Motor neuron (in vitro differentiated cells): ENCODE measurements at regions not wholly inside any gene's neighbourhood (a gene's known extent, or its start where the extent isn't known, plus 50 kb on each side); places are given as distances from the start of the nearest gene placed in this dataset.

ENCODE experiments used
- ATAC-seq, 8 experiments: fragments of 200-7000 bp; cut with Tn5 transposase; replicated peaks in 6 of 8; 2 replicates each; pipeline ENCODE4 v1.8.0; 2021; ENCODE audit warnings: mild to moderate bottlenecking in 8 of 8, moderate library complexity in 8 of 8
- H3K27ac ChIP-seq, 2 donors: fragments of 250-450 bp; sonication (Bioruptor Pico); 2 replicates each; pipeline ENCODE4 v1.9.0; 2021; ENCODE audit warnings: antibody characterized with exemption in 2 of 2, mild to moderate bottlenecking in 2 of 2, moderate library complexity in 1 of 2
- H3K4me1 ChIP-seq, 2 donors: fragments of 250-450 bp; sonication (Bioruptor Pico); replicated peaks in 1 of 2; 2 replicates each; pipeline ENCODE4 v1.6.1; 2021; ENCODE audit warnings: antibody characterized with exemption in 2 of 2, mild to moderate bottlenecking in 2 of 2, moderate library complexity in 1 of 2
- H3K4me3 ChIP-seq, 5 donors: fragments of 250-450 bp; sonication (Bioruptor Pico); 2 replicates each; pipeline ENCODE4 v1.9.0; 2021; ENCODE audit warnings: antibody characterized with exemption in 5 of 5, mild to moderate bottlenecking in 5 of 5, moderate library complexity in 4 of 5
- WGBS, 10 experiments: fragments of 450-650 bp; shearing (Covaris generic); methylation state at CpG; one replicate each; pipeline ENCODE4 v1.0.0; 2022; 5-methylcytosine and 5-hydroxymethylcytosine counted together
- in situ Hi-C, 9 experiments: fragments of 400-800 bp; cut with MboI; loops; one replicate each; pipeline ENCODE4 v1.15.0; 2021; ENCODE audit warnings: low sequenced_read_pairs in 9 of 9, low pct_unique_long_range_greater_than_20kb in 2 of 9; ENCODE audit not compliant: unreplicated experiment in 9 of 9

DNA sequence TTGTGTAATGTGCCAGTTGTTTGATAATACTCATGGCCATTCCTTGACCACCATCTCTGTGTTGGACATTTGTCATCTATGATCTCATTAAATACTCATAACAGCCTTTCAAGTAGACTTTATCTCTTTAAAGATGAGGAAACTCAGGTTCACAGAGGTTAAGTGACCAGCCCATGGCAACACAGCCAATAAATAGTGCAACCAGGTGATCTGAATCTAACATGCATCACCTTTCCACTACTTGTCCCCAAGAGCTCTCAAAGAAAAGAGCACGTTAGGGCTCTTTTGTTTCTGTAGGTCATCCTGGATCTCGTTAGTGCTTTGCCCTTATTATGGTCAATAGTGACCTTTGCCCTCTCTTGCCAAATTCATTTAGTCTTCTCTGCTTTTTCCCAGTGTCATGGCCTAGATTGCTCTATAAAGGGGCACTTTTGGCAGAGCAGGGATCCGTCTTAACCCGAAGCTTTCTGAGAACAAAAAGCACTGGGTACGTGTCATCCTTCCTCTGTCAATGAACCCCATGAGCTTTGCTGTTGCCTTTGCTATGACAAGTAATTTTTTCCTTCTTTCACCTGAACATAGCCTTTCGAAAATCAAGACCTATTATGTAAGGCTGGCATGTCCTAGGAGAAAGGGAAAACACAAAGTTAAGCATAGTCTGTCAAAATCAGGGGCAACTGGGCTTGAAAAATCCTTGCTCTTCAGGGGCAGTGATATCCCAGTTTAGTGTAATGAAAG is 88.0 kb upstream of the PLXNA2 start:
- Histone ChIP-seq H3K4me1 (peaks cover 22 to 34% of the 10 kb centered on the region in 2 donors), H3K27ac (no peak overlapping the region), H3K4me3 (no peak overlapping the region)
- in situ Hi-C loops = no loop called here
- 14 to 100% (median 60%) methylated on average over 1 to 6 of the region's 6 CpGs; no CpG with 5 or more reads in 1 of the 10 experiments for WGBS, 10 experiments
- no peak for ATAC-seq

DNA sequence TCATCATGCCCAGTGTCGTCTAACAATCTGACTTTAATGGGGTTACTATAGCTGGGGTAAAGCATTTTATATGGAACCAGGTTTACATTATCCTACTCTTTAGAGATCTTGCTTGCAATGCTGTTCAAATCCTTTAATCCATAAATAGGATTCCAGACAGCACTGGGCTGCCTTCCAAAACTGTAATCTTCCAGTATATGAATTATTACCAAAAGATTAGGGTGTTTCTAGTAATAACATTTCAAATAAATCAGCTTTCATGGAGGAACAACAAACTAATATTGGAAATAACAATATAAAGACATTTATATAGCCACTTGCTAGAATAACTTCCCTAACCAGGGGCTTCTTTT is 88.6 kb upstream of the PLXNA2 start:
- H3K27ac ChIP-seq = no peak overlapping the region
- peak in 1 of 8 experiments; percentile 12 for ATAC-seq
- in situ Hi-C loops = no loop called here
- peaks cover 22 to 34% of the 10 kb centered on the region in 2 donors for H3K4me1 ChIP-seq
- H3K4me3 ChIP-seq = no peak overlapping the region
- WGBS, 10 experiments = 11 to 89% (median 78%) methylated on average over 1 of the region's 1 CpG; no CpG with 5 or more reads in 2 of the 10 experiments

DNA sequence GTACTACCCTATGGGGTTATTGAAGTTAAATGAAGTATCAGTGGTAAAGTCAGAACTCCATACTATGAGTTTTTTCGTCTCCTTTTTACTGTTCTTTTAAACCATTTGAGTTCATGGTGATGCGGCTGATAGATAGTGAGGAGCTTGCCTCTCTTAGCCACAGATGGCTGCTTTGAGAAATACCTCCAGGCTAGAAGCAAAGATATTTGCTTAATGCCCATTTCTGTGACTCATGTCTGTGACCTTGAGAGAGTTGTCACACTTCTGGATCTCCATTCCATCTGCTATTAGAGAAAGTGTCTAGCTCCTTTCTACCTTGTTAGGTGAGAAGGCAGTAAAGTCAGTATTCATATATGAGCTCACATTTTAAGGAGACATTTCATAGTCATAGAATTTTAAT is 89.5 kb upstream of the PLXNA2 start:
- WGBS, 10 experiments = 29 to 100% (median 82%) methylated on average over 1 to 2 of the region's 2 CpGs; no CpG with 5 or more reads in 2 of the 10 experiments

DNA sequence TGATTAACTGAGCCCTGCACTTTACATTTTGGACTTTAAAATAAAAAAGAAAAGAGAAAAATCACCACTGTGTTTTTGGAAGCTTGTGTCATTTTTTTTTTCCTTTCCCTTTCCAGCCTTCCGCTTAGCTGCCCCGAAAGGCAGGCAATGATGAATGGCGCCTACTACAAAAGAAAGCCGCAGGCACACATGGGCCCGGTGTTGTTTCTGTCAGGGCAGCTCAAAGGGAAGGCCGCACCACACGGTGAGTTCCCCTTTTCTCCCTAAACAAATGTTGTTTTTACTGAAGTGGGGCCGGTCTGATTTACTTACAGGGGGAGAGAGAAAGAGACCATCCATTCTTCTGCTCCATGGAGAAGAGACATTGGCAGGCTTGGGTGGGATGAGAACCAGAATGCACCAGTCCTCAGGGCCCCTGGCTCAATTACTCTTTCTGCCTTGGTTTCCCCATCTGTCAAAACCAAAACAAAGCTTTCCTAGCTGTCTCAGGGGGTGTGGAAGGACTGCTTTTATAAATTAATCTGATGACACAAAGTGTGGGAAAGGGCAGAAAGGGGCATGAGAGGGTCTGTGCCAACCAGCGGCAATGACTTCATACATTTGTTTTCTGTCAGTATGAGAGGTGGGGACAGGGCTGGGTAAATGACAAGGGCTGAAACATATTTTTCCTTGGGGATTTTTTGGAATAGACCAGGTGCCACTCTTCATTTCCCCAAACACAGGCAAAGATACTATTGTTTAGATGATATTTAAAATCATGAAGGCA is 91.4 kb upstream of the PLXNA2 start:
- in situ Hi-C loops = no loop called here
- Histone ChIP-seq H3K4me3 (no peak overlapping the region), H3K4me1 (peaks cover 22 to 37% of the 10 kb centered on the region in 2 donors), H3K27ac (peak overlapping the region; percentile 0 to 4)
- WGBS, 10 experiments = 3 to 80% (median 36%) methylated on average over 2 to 9 of the region's 9 CpGs; no CpG with 5 or more reads in 2 of the 10 experiments
- peak in 5 of 8 experiments; percentile 73 to 81 (median 74) for ATAC-seq

More for the DNA sequence above, 89.5 kb upstream of the PLXNA2 start:
- H3K4me1 ChIP-seq = peaks cover 22 to 34% of the 10 kb centered on the region in 2 donors
- in situ Hi-C loops = no loop called here
- no peak overlapping the region for H3K4me3 ChIP-seq
- no peak overlapping the region for H3K27ac ChIP-seq
- ATAC-seq = peak in 1 of 8 experiments; percentile 39

GRCh38 chr1:208336137-208336518 is 91.9 kb upstream of the PLXNA2 start:
- 0 to 100% (median 20%) methylated on average over 1 to 6 of the region's 6 CpGs; no CpG with 5 or more reads in 1 of the 10 experiments for WGBS, 10 experiments
- Histone ChIP-seq H3K27ac (peak overlapping the region; percentile 0 to 4), H3K4me3 (no peak overlapping the region), H3K4me1 (peaks cover 26 to 41% of the 10 kb centered on the region in 2 donors)
- in situ Hi-C loops = no loop called here
- peak in 5 of 8 experiments; percentile 75 to 82 (median 79) for ATAC-seq

DNA sequence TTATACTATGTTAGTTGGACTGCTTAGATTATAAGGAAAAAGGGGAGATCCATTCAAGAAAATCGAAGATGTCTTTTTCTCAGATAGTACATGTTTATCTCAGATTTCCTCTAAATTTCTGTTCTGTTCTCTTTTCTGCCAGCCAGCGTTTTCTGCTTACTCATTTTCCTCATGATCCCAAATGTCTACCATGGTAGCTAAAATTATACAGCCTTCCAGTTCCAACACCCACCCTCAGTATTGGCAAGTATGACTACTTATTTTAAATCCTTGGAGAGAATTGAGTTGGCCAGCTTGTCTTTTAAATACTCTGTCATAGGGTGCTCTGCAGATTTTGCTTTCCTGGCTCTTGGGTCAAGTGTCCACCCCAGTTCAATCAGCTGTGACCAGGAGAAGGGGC is 95.7 kb upstream of the PLXNA2 start:
- in situ Hi-C loops = no loop called here
- WGBS, 10 experiments = 0 to 100% (median 91%) methylated on average over 1 to 2 of the region's 2 CpGs; no CpG with 5 or more reads in 1 of the 10 experiments
- H3K27ac ChIP-seq = no peak overlapping the region
- peaks cover 31 to 37% of the 10 kb centered on the region in 2 donors for H3K4me1 ChIP-seq
- no peak for ATAC-seq
- H3K4me3 ChIP-seq = no peak overlapping the region

- no peak overlapping the region for H3K4me3 ChIP-seq
- 54 to 100% (median 88%) methylated on average over 3 to 4 of the region's 4 CpGs for WGBS, 10 experiments
- in situ Hi-C loops = no loop called here
These were observed 99.0 kb upstream of the PLXNA2 start for GRCh38 chr1:208343226-208343625.

DNA sequence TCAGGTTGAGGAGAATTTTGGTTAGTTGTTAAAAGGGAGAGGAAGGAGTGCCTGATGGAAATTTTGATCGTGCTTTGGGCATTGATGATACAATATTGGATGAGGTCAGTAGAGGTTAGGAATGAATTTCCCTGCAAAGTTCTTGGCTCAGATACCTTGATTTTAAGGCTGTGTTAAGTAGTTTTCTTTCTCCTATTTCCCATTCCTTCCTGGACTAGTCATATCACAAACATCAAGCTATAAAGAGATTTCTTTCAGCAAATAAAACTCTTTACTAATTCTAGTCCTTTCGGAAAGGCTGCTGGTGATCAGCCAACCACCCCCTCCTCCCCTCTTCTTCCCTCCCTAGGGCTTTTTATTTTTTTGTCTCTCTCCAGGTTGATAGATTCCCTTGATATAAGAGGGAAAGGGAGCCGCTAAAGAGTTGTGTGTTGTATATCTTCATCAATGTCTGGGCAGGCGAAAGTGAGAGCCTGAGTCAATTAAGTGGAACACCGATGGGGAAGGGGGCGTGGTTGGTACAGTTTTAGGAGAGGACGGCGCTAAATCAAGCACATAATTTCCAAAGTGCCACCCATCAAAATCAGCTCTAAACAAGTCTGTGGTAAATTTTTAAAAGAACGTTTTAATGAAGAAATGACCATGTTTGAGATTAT is 100.1 kb upstream of the PLXNA2 start:
- 0 to 69% (median 36%) methylated on average over 1 to 9 of the region's 9 CpGs; no CpG with 5 or more reads in 1 of the 10 experiments for WGBS, 10 experiments
- Histone ChIP-seq H3K4me1 (peaks cover 23 to 43% of the 10 kb centered on the region in 2 donors), H3K27ac (no peak overlapping the region), H3K4me3 (no peak overlapping the region)
- in situ Hi-C loops = no loop called here
- peak in 3 of 8 experiments; percentile 38 to 72 (median 67) for ATAC-seq

More at GRCh38 chr1:208343226-208343625, 99.0 kb upstream of the PLXNA2 start:
- Histone ChIP-seq H3K4me1 (peaks cover 15 to 33% of the 10 kb centered on the region in 2 donors), H3K27ac (no peak overlapping the region)
- no peak for ATAC-seq

DNA sequence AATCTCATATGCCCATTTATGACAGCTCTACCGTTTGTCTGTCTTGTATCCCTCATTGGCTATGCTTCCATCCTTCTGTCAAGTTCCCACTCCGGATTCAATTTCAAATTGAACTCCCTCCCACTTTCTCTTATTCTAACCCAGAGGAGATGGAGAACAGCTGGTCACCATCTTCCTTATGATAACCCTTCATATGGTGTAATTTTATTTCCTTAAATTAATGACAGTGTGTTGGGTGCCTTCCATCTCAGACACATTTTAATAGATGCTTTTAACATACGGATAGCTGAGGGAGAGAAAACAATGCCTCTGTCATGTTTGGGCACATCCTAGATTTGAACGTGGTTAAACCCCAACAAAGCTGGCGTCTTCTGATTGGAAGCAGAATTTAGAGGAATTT is 103.0 kb upstream of the PLXNA2 start:
- Histone ChIP-seq H3K27ac (no peak overlapping the region), H3K4me1 (peaks cover 27 to 49% of the 10 kb centered on the region in 2 donors), H3K4me3 (no peak overlapping the region)
- 0 to 93% (median 77%) methylated on average over 2 to 5 of the region's 5 CpGs; no CpG with 5 or more reads in 1 of the 10 experiments for WGBS, 10 experiments
- no peak for ATAC-seq
- in situ Hi-C loops = no loop called here

GRCh38 chr1:208349694-208350330 is 105.6 kb upstream of the PLXNA2 start:
- Histone ChIP-seq H3K4me3 (no peak overlapping the region), H3K4me1 (peaks cover 18 to 40% of the 10 kb centered on the region in 2 donors), H3K27ac (peak overlapping the region in 1 of 2 donors; percentile 24)
- WGBS, 10 experiments = 11 to 100% (median 40%) methylated on average over 2 to 10 of the region's 13 CpGs; no CpG with 5 or more reads in 1 of the 10 experiments
- in situ Hi-C loops = no loop called here
- ATAC-seq = peak in 5 of 8 experiments; percentile 94 to 97 (median 95)

DNA sequence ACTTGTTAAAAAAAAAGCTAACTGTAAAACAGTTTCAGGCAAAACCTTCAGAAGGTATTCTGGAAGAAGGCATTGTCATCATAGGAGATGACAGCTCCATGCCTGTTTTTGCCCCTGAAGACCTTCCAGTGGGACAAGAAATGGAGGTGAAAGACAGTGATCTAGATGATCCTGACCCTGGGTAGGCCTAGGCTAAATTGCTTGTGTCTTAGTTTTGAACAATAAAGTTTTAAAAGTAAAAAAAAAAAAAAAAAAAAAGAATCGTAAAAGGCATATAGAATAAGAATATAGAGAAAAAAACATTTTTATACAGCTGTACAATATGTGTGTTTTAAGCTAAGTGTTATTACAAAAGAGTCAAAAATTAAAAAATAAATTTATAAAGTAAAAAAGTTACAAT is 106.6 kb upstream of the PLXNA2 start:
- no peak for ATAC-seq
- in situ Hi-C loops = no loop called here
- H3K4me3 ChIP-seq = no peak overlapping the region
- peaks cover 18 to 36% of the 10 kb centered on the region in 2 donors for H3K4me1 ChIP-seq
- H3K27ac ChIP-seq = no peak overlapping the region
- 0 to 100% (median 73%) methylated on average over 1 of the region's 1 CpG for WGBS, 10 experiments

- WGBS, 10 experiments = 46 to 99% (median 83%) methylated on average over 1 to 8 of the region's 8 CpGs; no CpG with 5 or more reads in 1 of the 10 experiments
- ATAC-seq = no peak
- Histone ChIP-seq H3K27ac (no peak overlapping the region), H3K4me1 (peaks cover 18 to 27% of the 10 kb centered on the region in 2 donors), H3K4me3 (no peak overlapping the region)
- in situ Hi-C loops = no loop called here
These were observed 107.7 kb upstream of the PLXNA2 start for GRCh38 chr1:208351838-208352237.
